ENCODE measurements at regions not wholly inside any gene's neighbourhood (a gene's known extent, or its start where the extent isn't known, plus 50 kb on each side); places are given as distances from the start of the nearest gene placed in this dataset.
"Not testable (repeated sequence)": the region's sequence is repeated elsewhere in the genome, so short reads cannot be mapped to it uniquely, and the experiment has no call there.

GRCh38 chr2:31735716-31736115 lies 155.0 kb upstream of the SRD5A2 start:
- DNase-seq, result no peak

- no peak for DNase-seq
Measured at GRCh38 chr2:31729442-31730092, 148.8 kb upstream of the SRD5A2 start.

GRCh38 chr2:31729065-31729439 lies 148.3 kb upstream of the SRD5A2 start:
- no peak for DNase-seq

- DNase-seq, result no peak
Measured at GRCh38 chr2:31728406-31729064, 147.8 kb upstream of the SRD5A2 start.

- DNase-seq, result no peak
Measured at GRCh38 chr2:31726457-31726856, 145.7 kb upstream of the SRD5A2 start.

GRCh38 chr2:31725444-31725843 lies 144.7 kb upstream of the SRD5A2 start:
- DNase-seq, result no peak

GRCh38 chr2:31711737-31712136 lies 131.0 kb upstream of the SRD5A2 start:
- DNase-seq, result no peak

- DNase-seq, result no peak
Measured at GRCh38 chr2:31710121-31710520, 129.4 kb upstream of the SRD5A2 start.

- DNase-seq, result no peak
Measured at GRCh38 chr2:31707992-31708391, 127.3 kb upstream of the SRD5A2 start.

- no peak for DNase-seq
Measured at GRCh38 chr2:31704561-31705212, 123.9 kb upstream of the SRD5A2 start.

GRCh38 chr2:31703253-31703652 lies 122.5 kb upstream of the SRD5A2 start:
- DNase-seq, result no peak

- no peak for DNase-seq
Measured at GRCh38 chr2:31698722-31699121, 118.0 kb upstream of the SRD5A2 start.

- DNase-seq, result no peak
Measured at GRCh38 chr2:31696068-31696467, 115.3 kb upstream of the SRD5A2 start.

GRCh38 chr2:31694444-31694843 lies 113.7 kb upstream of the SRD5A2 start:
- DNase-seq, result no peak

GRCh38 chr2:31693882-31694281 lies 113.1 kb upstream of the SRD5A2 start:
- no peak for DNase-seq

GRCh38 chr2:31688282-31688681 lies 107.5 kb upstream of the SRD5A2 start:
- DNase-seq, result peak in 1 of 2 experiments; percentile 6

- not testable (repeated sequence) for DNase-seq
Measured at GRCh38 chr2:31683506-31683905, 102.8 kb upstream of the SRD5A2 start.

GRCh38 chr2:31675485-31675901 lies 94.8 kb upstream of the SRD5A2 start:
- DNase-seq, result no peak

- no peak for DNase-seq
Measured at GRCh38 chr2:31674446-31674845, 93.7 kb upstream of the SRD5A2 start.

GRCh38 chr2:31666878-31667277 lies 86.1 kb upstream of the SRD5A2 start:
- DNase-seq, result no peak

GRCh38 chr2:31664949-31665724 lies 84.4 kb upstream of the SRD5A2 start:
- DNase-seq, result no peak

- DNase-seq, result no peak
Measured at GRCh38 chr2:31660812-31661335, 80.1 kb upstream of the SRD5A2 start.

- DNase-seq, result no peak
Measured at GRCh38 chr2:31660165-31660564, 79.4 kb upstream of the SRD5A2 start.

All from activated CD4-positive, alpha-beta T cell treated with anti-CD3 and anti-CD28 coated beads, Interleukin-2, amount 50 U/mL, for 48 hours (primary cell).